HFFc6 (cell line): ENCODE measurements at regions not wholly inside any gene's neighbourhood (a gene's known extent, or its start where the extent isn't known, plus 50 kb on each side); places are given as distances from the start of the nearest gene placed in this dataset.

ENCODE experiments used
- DNase-seq: peaks from one replicate; pipeline ENCODE4 v3.0.0-alpha.2; 2018
- H3K27ac Mint-ChIP-seq: 2 replicates; pipeline ENCODE4 v1.8.0; 2020; ENCODE audit warnings: mild to moderate bottlenecking, mixed read lengths
- H3K27me3 Mint-ChIP-seq: 2 replicates; pipeline ENCODE4 v1.8.0; 2021; ENCODE audit warnings: mild to moderate bottlenecking, moderate library complexity, mixed read lengths; ENCODE audit not compliant: insufficient read depth
- H3K36me3 Mint-ChIP-seq: 2 replicates; pipeline ENCODE4 v1.8.0; 2021; ENCODE audit warnings: low read depth, mixed read lengths
- H3K4me1 Mint-ChIP-seq: 2 replicates; pipeline ENCODE4 v1.8.0; 2020; ENCODE audit warnings: low read depth, mixed read lengths
- H3K4me3 Mint-ChIP-seq: 2 replicates; pipeline ENCODE4 v1.8.0; 2020; ENCODE audit warnings: mild to moderate bottlenecking, moderate library complexity, mixed read lengths
- H3K9me3 Mint-ChIP-seq: 2 replicates; pipeline ENCODE4 v1.8.0; 2020; ENCODE audit warnings: mild to moderate bottlenecking, mixed read lengths
- TF ChIP-seq, protein P1 (sequence below): fragments of 200-600 bp; sonication (generic); IDR thresholded peaks from 2 replicates; pipeline ENCODE4 v1.5.0; 2021; ENCODE audit warnings: antibody characterized with exemption, mild to moderate bottlenecking

DNA sequence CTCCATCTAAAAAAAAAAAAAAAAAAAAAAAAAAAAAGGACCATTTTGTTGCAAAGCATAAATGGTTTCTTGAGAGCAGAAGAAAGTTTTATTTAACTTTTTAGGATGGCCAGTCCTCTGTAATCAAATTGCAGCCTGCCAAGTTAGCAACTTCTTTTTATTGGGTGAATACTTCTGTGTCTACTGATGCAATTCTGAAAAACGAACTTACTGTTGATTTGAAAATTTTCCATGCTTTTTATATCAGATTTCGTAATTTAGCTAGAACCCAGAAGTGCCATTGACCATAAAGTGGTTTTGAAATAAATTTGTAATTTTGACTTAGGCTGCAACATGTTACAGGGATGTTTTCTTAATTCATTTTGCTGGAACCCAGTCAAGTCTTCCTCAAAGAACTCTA, 269.1 kb upstream of the ACTBL2 start:
- Mint-ChIP-seq H3K27me3 (no peaks in the 10 kb centered on the region; the same call in none of the 2 replicates), H3K27ac (no peak overlapping the region)
- no peak for DNase-seq

DNA sequence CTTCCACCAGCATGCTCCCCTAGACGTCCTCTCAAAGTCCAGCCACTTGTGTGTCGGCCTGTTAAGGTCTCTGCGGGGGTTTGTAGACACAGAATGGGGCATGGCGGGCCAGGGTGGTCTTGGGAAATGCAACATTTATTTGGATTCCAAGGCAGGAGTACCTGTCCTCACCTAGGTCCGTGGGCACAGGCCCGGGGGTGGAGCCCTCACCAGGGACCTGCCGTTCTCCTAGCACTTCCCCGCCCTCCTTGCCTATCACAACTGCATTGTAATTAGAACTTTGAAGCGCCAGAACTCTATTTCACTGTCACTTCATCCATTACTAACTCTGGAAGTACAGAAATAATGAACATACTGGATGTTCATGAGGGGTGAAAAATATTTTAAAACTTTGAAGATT, 268.3 kb upstream of the ACTBL2 start:
- no peaks in the 10 kb centered on the region for H3K36me3 Mint-ChIP-seq
- no peak overlapping the region for H3K27ac Mint-ChIP-seq
- peaks cover 21% of the 10 kb centered on the region; the same call in 1 of the 2 replicates for H3K4me1 Mint-ChIP-seq

More for the DNA sequence above, 269.1 kb upstream of the ACTBL2 start:
- TF ChIP-seq, protein P1, sequence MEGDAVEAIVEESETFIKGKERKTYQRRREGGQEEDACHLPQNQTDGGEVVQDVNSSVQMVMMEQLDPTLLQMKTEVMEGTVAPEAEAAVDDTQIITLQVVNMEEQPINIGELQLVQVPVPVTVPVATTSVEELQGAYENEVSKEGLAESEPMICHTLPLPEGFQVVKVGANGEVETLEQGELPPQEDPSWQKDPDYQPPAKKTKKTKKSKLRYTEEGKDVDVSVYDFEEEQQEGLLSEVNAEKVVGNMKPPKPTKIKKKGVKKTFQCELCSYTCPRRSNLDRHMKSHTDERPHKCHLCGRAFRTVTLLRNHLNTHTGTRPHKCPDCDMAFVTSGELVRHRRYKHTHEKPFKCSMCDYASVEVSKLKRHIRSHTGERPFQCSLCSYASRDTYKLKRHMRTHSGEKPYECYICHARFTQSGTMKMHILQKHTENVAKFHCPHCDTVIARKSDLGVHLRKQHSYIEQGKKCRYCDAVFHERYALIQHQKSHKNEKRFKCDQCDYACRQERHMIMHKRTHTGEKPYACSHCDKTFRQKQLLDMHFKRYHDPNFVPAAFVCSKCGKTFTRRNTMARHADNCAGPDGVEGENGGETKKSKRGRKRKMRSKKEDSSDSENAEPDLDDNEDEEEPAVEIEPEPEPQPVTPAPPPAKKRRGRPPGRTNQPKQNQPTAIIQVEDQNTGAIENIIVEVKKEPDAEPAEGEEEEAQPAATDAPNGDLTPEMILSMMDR: no peak
- no peaks in the 10 kb centered on the region for H3K36me3 Mint-ChIP-seq
- H3K4me3 Mint-ChIP-seq: no peak overlapping the region
- H3K4me1 Mint-ChIP-seq: peaks cover 13% of the 10 kb centered on the region; the same call in 1 of the 2 replicates
- no peaks in the 10 kb centered on the region for H3K9me3 Mint-ChIP-seq

DNA sequence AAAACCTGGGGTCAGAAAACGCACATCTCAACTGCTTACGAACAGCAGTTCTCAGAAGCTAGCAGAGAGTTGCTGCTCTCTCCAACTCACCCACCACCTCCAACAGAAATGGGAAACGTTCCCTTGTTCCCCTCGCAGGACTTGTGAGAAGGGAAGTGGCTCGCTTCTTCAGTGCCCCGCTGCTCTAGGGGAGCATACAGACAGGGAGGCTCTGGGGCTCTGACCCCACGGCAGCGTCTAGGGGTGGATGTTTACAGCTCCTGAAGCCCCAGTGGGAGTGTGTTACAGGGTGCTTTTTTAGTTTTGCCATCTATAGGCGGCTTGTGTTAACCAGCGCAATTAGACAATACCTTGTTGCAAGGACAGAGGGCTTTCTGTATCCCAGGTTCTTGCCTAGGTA, 267.7 kb upstream of the ACTBL2 start:
- no peaks in the 10 kb centered on the region; the same call in none of the 2 replicates for H3K27me3 Mint-ChIP-seq
- no peak for DNase-seq
- H3K4me1 Mint-ChIP-seq: peaks cover 26% of the 10 kb centered on the region; the same call in 1 of the 2 replicates
- TF ChIP-seq, protein P1: no peak
- H3K36me3 Mint-ChIP-seq: no peaks in the 10 kb centered on the region
- H3K27ac Mint-ChIP-seq: no peak overlapping the region
- H3K4me3 Mint-ChIP-seq: no peak overlapping the region
- no peaks in the 10 kb centered on the region for H3K9me3 Mint-ChIP-seq

More for the DNA sequence above, 268.3 kb upstream of the ACTBL2 start:
- no peak overlapping the region for H3K4me3 Mint-ChIP-seq
- DNase-seq: no peak
- H3K27me3 Mint-ChIP-seq: no peaks in the 10 kb centered on the region; the same call in none of the 2 replicates
- no peaks in the 10 kb centered on the region for H3K9me3 Mint-ChIP-seq
- TF ChIP-seq, protein P1: no peak

DNA sequence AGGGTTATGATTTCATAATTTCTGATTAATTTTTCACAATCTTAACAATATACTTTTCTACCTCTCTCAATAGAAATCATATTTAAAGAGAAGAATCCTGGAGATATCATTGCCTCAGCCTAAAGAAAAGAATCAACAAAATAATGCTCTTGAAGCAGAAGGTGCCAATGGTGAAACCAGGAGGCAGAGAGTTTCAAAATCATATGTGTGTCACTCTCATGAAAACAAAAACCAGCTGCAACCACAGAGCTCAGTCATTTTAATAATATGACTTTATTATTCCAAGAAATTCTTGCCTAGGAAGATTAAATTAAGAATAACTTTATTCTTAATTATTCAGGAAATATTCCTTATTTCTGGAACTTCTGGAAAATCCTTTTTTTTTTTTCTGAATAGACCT, 266.8 kb upstream of the ACTBL2 start:
- Mint-ChIP-seq H3K36me3 (no peaks in the 10 kb centered on the region), H3K9me3 (no peaks in the 10 kb centered on the region), H3K4me1 (peaks cover 32% of the 10 kb centered on the region), H3K27ac (no peak overlapping the region), H3K4me3 (no peak overlapping the region), H3K27me3 (no peaks in the 10 kb centered on the region; the same call in none of the 2 replicates)
- TF ChIP-seq, protein P1: no peak
- no peak for DNase-seq

DNA sequence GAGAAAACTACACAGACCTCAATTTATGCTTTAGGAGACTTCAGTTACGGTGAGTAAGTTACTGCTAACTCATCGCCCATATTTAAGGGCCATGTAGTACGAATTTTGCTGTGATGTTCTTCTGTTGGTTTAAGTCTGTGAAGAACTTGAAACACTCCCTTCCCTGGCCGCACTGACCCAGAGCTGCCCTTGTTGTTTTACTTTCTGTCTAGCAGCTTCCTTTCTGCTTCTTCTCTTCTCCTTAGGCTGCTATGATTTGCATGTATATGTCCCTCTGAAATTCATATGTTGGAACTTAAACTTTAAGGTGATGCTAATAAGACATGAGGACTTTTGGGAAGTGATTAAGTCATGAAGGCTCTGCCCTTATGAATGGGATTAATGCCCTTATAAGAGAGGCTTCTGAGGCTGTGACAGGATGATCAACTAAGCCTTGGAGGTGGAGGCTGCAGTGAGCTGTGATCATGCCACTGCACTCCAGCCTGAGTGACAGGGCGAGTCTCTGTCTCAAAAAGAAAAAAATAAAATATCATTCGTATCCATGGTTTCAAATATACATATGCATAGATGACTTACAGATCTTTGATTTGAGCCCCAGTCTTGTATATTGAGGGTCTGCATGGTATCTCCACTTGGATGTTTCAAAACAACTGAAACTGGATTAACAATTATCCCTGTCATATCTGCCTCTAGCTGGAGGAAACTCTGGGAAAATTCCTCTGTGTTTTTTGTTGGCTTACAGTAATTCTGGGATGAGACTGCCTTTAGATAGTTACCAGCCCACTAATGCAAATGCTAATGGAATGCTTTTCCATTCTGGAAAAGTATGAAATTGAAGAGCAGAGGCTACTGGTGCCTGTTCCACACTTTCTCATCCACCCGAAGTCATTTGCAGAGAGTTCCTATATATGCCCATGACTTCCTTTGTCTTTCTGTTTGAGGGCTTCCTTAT, 263.4 kb upstream of the ACTBL2 start:
- Mint-ChIP-seq H3K9me3 (no peaks in the 10 kb centered on the region), H3K4me1 (peaks cover 39% of the 10 kb centered on the region)
- no peak for DNase-seq

More for the DNA sequence above, 263.4 kb upstream of the ACTBL2 start:
- TF ChIP-seq, protein P1: no peak
- Mint-ChIP-seq H3K27ac (no peak overlapping the region), H3K4me3 (no peak overlapping the region), H3K27me3 (no peaks in the 10 kb centered on the region; the same call in none of the 2 replicates), H3K36me3 (no peaks in the 10 kb centered on the region)
